HUES64 (cell line): ENCODE measurements at regions not wholly inside any gene's neighbourhood (a gene's known extent, or its start where the extent isn't known, plus 50 kb on each side); places are given as distances from the start of the nearest gene placed in this dataset.

Experiments used
- H3K27ac ChIP-seq: 2 replicates; pipeline ENCODE4 v1.7.0; 2013; ENCODE audit warnings: low read depth, low read length, inconsistent platforms
- H3K27me3 ChIP-seq: 2 replicates; pipeline ENCODE4 v1.6.1; 2013; ENCODE audit warnings: mild to moderate bottlenecking, low read length; ENCODE audit not compliant: insufficient read depth
- H3K36me3 ChIP-seq: 2 replicates; pipeline ENCODE4 v1.6.1; 2013; ENCODE audit warnings: mild to moderate bottlenecking, low read length; ENCODE audit not compliant: insufficient read depth
- H3K4me1 ChIP-seq: 2 replicates; pipeline ENCODE4 v1.6.1; 2013; ENCODE audit warnings: mild to moderate bottlenecking, low read length, moderate library complexity; ENCODE audit not compliant: insufficient read depth
- H3K4me3 ChIP-seq: 2 replicates; pipeline ENCODE4 v1.5.1; 2013; ENCODE audit warnings: mild to moderate bottlenecking, low read length, moderate library complexity
- H3K9ac ChIP-seq: 2 replicates; pipeline ENCODE4 v1.6.1; 2013; ENCODE audit warnings: mild to moderate bottlenecking, low read depth, low read length
- H3K9me3 ChIP-seq: 2 replicates; pipeline ENCODE4 v1.6.1; 2013; ENCODE audit warnings: low read depth, low read length; ENCODE audit not compliant: insufficient read depth
- WGBS: fragments of 150-250, 120-280 bp; methylation state at CpG from one replicate; pipeline ENCODE4 v1.1.7; 2013; ENCODE audit warnings: missing lambda C conversion rate; 5-methylcytosine and 5-hydroxymethylcytosine counted together

GRCh38 chr3:20400686-20401085 lies 214.7 kb upstream of the SGO1 start:
- no peak overlapping the region for H3K4me3 ChIP-seq
- H3K27me3 ChIP-seq: no peaks in the 10 kb centered on the region
- H3K27ac ChIP-seq: no peak overlapping the region
- no peaks in the 10 kb centered on the region for H3K9me3 ChIP-seq
- H3K9ac ChIP-seq: no peak overlapping the region
- no peaks in the 10 kb centered on the region for H3K4me1 ChIP-seq
- 80% methylated on average over 1 of the region's 1 CpG for WGBS
- H3K36me3 ChIP-seq: no peaks in the 10 kb centered on the region

GRCh38 chr3:20400281-20400680 lies 214.3 kb upstream of the SGO1 start:
- H3K27ac ChIP-seq: no peak overlapping the region
- H3K9ac ChIP-seq: no peak overlapping the region
- no peaks in the 10 kb centered on the region for H3K36me3 ChIP-seq
- H3K4me1 ChIP-seq: no peaks in the 10 kb centered on the region
- peaks cover 1% of the 10 kb centered on the region; the same call in 1 of the 2 replicates for H3K9me3 ChIP-seq
- H3K27me3 ChIP-seq: no peaks in the 10 kb centered on the region
- no peak overlapping the region for H3K4me3 ChIP-seq
- 87% methylated on average over 2 of the region's 2 CpGs for WGBS

DNA sequence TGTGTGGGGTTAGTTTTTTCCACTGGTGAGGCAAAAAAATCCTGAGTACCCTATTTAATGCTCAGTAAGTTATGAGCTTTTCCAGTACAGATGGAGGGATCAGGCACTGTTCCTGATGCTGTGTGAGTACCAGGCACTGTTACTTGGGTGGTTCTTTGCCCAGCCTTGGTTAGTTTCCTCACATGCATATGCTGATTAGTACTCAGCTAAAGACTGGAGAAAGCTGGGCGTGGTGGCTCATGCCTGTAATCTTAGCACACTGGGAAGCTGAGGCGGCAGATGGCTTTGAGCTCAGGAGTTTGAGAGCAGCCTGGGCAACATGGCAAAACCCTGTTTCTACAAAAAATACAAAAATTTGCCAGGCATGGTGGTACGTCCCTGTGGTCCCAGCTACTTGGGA lies 210.3 kb upstream of the SGO1 start:
- no peaks in the 10 kb centered on the region for H3K36me3 ChIP-seq
- WGBS: 78% methylated on average over 3 of the region's 3 CpGs
- H3K27ac ChIP-seq: no peak overlapping the region
- no peaks in the 10 kb centered on the region; the same call in 1 of the 2 replicates for H3K4me1 ChIP-seq
- no peak overlapping the region for H3K9ac ChIP-seq
- no peak overlapping the region for H3K4me3 ChIP-seq
- peaks cover 11% of the 10 kb centered on the region; the same call in 1 of the 2 replicates for H3K9me3 ChIP-seq
- H3K27me3 ChIP-seq: no peaks in the 10 kb centered on the region

DNA sequence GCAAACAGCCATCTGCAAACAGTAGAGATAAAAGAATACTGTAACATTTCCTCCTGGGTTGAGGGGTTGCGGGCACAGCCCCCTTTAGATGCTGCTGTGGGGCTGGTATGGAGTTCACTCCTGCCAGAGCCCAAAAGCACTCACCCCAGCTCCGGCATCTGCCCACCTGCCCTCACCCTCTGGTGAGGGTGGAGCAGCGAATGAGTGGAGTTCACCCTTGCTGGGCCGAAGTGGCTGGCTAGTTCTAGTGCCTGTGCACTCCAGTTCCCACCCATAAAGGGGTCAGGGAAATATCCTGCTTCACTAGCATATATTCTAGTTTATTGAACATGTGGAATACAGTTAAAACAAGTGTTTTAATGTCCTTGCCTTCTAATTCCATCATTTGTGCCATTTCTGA lies 209.7 kb upstream of the SGO1 start:
- peaks cover 11% of the 10 kb centered on the region; the same call in 1 of the 2 replicates for H3K9me3 ChIP-seq
- H3K36me3 ChIP-seq: no peaks in the 10 kb centered on the region
- no peaks in the 10 kb centered on the region; the same call in 1 of the 2 replicates for H3K4me1 ChIP-seq
- no peak overlapping the region for H3K4me3 ChIP-seq
- no peak overlapping the region for H3K27ac ChIP-seq
- 97% methylated on average over 3 of the region's 4 CpGs for WGBS
- no peaks in the 10 kb centered on the region for H3K27me3 ChIP-seq
- H3K9ac ChIP-seq: no peak overlapping the region

DNA sequence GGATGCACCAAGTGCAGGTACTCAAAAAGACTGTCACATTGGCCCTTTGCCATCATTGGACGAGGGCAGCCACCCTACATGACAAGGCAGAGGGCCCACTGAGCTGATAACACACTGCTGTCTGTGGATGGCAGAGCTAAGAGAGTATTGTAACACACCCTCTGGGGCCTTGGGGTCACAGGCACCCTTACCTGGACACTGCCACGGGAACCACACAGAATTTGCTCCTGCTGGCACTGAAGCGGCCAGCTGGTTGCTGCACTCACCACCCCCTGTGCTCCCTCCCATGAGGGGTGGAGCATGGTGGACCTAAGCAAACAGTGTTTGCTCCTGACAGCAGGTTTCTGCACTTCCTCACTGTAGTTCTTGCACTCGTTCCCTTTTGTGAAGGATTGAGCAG lies 208.2 kb upstream of the SGO1 start:
- Histone ChIP-seq H3K4me3 (no peak overlapping the region), H3K27ac (no peak overlapping the region), H3K9ac (no peak overlapping the region), H3K36me3 (no peaks in the 10 kb centered on the region), H3K27me3 (no peaks in the 10 kb centered on the region), H3K4me1 (no peaks in the 10 kb centered on the region; the same call in 1 of the 2 replicates), H3K9me3 (peaks cover 11% of the 10 kb centered on the region; the same call in 1 of the 2 replicates)
- WGBS: 94% methylated on average over 4 of the region's 4 CpGs

GRCh38 chr3:20391644-20392043 lies 205.6 kb upstream of the SGO1 start:
- 62% methylated on average over 3 of the region's 3 CpGs for WGBS
- Histone ChIP-seq H3K36me3 (no peaks in the 10 kb centered on the region), H3K9me3 (peaks cover 11% of the 10 kb centered on the region; the same call in 1 of the 2 replicates), H3K27ac (no peak overlapping the region), H3K4me3 (no peak overlapping the region), H3K27me3 (no peaks in the 10 kb centered on the region), H3K9ac (no peak overlapping the region), H3K4me1 (no peaks in the 10 kb centered on the region; the same call in 1 of the 2 replicates)

DNA sequence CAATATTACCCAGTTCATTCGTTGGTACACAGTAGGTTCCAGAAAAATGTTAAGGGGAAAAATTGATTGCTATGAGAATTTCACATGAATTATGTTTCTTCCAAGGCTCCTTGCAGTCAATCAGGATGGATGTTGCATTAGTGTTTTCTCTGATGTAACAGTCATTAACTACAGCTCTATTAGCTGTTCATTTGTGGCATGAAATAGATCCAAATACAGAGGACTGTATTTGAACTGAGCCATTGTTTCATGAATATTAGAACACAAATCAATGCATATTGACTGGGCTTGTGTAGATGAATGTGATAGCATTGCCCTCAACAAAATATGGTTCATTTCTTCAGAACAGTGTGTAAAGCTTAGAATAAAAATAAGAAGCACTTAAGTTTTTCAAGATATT lies 203.0 kb upstream of the SGO1 start:
- 100% methylated on average over 1 of the region's 1 CpG for WGBS
- Histone ChIP-seq H3K9me3 (peaks cover 8% of the 10 kb centered on the region; the same call in 1 of the 2 replicates), H3K27me3 (no peaks in the 10 kb centered on the region)

DNA sequence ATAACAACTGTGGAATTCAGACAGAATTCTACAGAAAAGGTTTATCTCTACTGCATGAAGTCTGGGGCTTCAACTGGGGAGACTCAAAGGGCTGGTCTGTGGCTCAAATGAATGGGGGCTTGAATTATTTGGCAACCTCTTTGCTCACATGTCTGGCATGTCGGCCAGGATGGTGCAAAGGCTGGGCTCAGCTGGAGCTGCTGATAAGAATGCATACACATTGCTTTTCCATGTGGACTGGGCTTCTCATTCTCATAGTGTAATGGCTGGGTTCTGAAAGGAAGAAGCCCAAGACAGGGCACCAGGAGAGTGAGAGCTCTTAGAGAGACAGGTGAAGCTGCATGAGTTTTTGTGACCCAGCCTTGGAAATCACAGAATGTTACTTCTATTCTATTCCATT lies 194.3 kb upstream of the SGO1 start:
- H3K27me3 ChIP-seq: no peaks in the 10 kb centered on the region
- no peak overlapping the region for H3K9ac ChIP-seq
- H3K4me1 ChIP-seq: peaks cover 24% of the 10 kb centered on the region
- H3K27ac ChIP-seq: no peak overlapping the region
- no peak overlapping the region for H3K4me3 ChIP-seq
- no peaks in the 10 kb centered on the region for H3K36me3 ChIP-seq
- 84% methylated on average over 1 of the region's 1 CpG for WGBS
- H3K9me3 ChIP-seq: peaks cover 9% of the 10 kb centered on the region; the same call in 1 of the 2 replicates

More for the DNA sequence above, 203.0 kb upstream of the SGO1 start:
- Histone ChIP-seq H3K4me1 (no peaks in the 10 kb centered on the region; the same call in 1 of the 2 replicates), H3K4me3 (no peak overlapping the region), H3K36me3 (no peaks in the 10 kb centered on the region), H3K9ac (no peak overlapping the region), H3K27ac (no peak overlapping the region)

GRCh38 chr3:20378315-20378714 lies 192.3 kb upstream of the SGO1 start:
- H3K9me3 ChIP-seq: no peaks in the 10 kb centered on the region
- no peak overlapping the region for H3K27ac ChIP-seq
- H3K27me3 ChIP-seq: no peaks in the 10 kb centered on the region
- 87% methylated on average over 2 of the region's 2 CpGs for WGBS
- H3K4me1 ChIP-seq: peaks cover 24% of the 10 kb centered on the region
- H3K9ac ChIP-seq: no peak overlapping the region
- H3K36me3 ChIP-seq: no peaks in the 10 kb centered on the region
- H3K4me3 ChIP-seq: no peak overlapping the region

DNA sequence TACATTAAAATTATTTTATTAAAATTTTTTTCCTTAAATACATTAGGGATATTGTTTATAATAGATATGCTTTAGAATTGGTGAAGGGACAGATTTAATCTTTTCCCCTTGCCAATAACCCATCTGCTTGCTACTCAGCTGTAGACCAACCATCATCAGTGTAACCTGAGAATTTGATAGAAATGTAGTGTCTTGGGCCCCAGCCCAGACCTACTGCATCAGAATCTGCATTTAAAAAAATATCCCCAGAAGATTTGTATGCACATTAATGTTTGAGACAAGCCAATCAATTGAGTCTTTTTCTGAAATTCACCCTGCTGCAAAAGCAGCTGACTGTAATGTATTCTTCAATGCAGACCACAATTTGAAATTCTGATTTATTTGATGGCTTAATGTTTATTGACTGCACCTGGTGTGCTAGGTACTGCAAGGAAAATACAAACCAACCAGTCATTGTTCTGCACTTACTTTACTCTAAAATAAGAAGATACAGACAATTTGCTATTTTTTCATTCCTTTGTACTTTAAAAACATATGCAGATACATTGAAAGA lies 190.7 kb upstream of the SGO1 start:
- H3K4me3 ChIP-seq: no peak overlapping the region
- no peaks in the 10 kb centered on the region for H3K36me3 ChIP-seq
- peaks cover 24% of the 10 kb centered on the region for H3K4me1 ChIP-seq
- H3K9me3 ChIP-seq: no peaks in the 10 kb centered on the region
- no peak overlapping the region for H3K27ac ChIP-seq
- no peak overlapping the region for H3K9ac ChIP-seq
- no peaks in the 10 kb centered on the region for H3K27me3 ChIP-seq

DNA sequence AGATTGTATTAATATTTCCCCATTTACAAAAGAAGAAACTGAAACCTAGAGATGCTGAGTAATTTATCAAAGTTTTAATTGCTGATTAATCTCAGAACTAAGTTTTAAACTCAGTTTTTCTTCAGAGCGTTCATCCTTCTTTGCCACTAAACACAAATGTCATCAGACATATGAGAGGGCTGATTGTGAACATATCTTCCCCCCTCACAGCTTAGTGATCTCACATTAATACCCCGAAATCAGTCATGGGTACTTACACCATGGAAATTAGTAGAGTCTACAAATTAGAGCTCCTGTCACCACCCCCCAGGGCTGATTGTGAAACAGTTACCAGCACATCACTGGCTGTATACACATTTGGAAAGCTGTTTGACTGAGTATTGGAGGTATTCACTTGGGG lies 189.3 kb upstream of the SGO1 start:
- peaks cover 24% of the 10 kb centered on the region for H3K4me1 ChIP-seq
- H3K9me3 ChIP-seq: no peaks in the 10 kb centered on the region
- H3K27me3 ChIP-seq: no peaks in the 10 kb centered on the region
- 72% methylated on average over 2 of the region's 2 CpGs for whole genome bisulfite sequencing
- no peaks in the 10 kb centered on the region for H3K36me3 ChIP-seq
- H3K4me3 ChIP-seq: no peak overlapping the region
- no peak overlapping the region for H3K27ac ChIP-seq
- no peak overlapping the region for H3K9ac ChIP-seq
